ENCODE measurements at regions not wholly inside any gene's neighbourhood (a gene's known extent, or its start where the extent isn't known, plus 50 kb on each side); places are given as distances from the start of the nearest gene placed in this dataset.

DNA sequence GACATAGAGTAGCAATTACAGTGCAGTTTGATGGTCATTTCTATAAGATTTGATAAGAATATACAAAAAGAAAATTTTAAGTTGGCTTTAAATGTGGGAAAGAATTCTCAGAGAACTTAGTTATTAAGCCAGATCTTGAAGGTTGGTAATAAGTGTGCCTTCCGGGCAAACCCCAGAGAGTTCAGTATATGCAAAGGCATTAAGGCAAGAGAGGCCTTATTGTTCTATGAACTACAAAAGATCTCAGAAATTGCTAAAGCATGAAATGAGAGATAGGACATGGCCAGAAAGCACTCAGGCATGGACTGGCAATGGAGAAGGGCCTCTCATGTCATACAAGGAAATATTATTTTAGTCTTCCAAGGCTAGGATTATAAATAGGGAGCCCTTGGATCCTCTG lies 390.2 kb upstream of the C1orf87 start:
- WGBS (ENCODE audit: extremely low coverage, insufficient read length, low lambda C conversion rate): no CpG with 5 or more reads among the region's 1 CpG
- H3K4me3 Mint-ChIP-seq: no peak overlapping the region

More for the DNA sequence above, 390.2 kb upstream of the C1orf87 start:
- H3T11ph ChIP-seq (ENCODE audit: low read length): no peak overlapping the region
- H3K79me1 ChIP-seq (ENCODE audit: insufficient read depth, low read depth, low read length, poor library complexity, severe bottlenecking): no peaks in the 10 kb centered on the region
- H4K20me1 ChIP-seq (ENCODE audit: control insufficient read depth, insufficient read depth, insufficient read length): no peaks in the 10 kb centered on the region
- H4K91ac ChIP-seq (ENCODE audit: insufficient read length, low read depth, low read length): no peak overlapping the region
- no peak overlapping the region for H3K27ac Mint-ChIP-seq
- H3K4me1 ChIP-seq (ENCODE audit: insufficient read depth, low read length): no peaks in the 10 kb centered on the region; the same call in 1 of the 2 replicates
- H3K9ac ChIP-seq (ENCODE audit: extremely low read depth, insufficient read length, low read length): no peak overlapping the region
- no peak overlapping the region for H4K8ac ChIP-seq (replicated peaks; ENCODE audit: insufficient read length, low read depth, low read length)
- DNase-seq: no peak
- H3K18ac ChIP-seq (ENCODE audit: insufficient read length, low read depth, low read length): no peak overlapping the region
- H3K23me2 ChIP-seq (ENCODE audit: insufficient read length, low read depth, low read length, poor library complexity, severe bottlenecking): no peaks in the 10 kb centered on the region
- H2BK120ac ChIP-seq (ENCODE audit: low read depth, low read length, poor library complexity, severe bottlenecking): no peak overlapping the region
- no peak overlapping the region for H3K23ac ChIP-seq (ENCODE audit: insufficient read length, low read depth, low read length)
- H3K27me3 Mint-ChIP-seq (ENCODE audit: low read depth): no peaks in the 10 kb centered on the region
- TF ChIP-seq, protein P1, sequence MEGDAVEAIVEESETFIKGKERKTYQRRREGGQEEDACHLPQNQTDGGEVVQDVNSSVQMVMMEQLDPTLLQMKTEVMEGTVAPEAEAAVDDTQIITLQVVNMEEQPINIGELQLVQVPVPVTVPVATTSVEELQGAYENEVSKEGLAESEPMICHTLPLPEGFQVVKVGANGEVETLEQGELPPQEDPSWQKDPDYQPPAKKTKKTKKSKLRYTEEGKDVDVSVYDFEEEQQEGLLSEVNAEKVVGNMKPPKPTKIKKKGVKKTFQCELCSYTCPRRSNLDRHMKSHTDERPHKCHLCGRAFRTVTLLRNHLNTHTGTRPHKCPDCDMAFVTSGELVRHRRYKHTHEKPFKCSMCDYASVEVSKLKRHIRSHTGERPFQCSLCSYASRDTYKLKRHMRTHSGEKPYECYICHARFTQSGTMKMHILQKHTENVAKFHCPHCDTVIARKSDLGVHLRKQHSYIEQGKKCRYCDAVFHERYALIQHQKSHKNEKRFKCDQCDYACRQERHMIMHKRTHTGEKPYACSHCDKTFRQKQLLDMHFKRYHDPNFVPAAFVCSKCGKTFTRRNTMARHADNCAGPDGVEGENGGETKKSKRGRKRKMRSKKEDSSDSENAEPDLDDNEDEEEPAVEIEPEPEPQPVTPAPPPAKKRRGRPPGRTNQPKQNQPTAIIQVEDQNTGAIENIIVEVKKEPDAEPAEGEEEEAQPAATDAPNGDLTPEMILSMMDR (conservative IDR thresholded peaks at IDR 0.05): no peak
- H3K36me3 Mint-ChIP-seq (ENCODE audit: insufficient read depth in 1 of 3, low read depth in 3 of 3): no peaks in the 10 kb centered on the region
- H3K79me2 ChIP-seq (ENCODE audit: insufficient read depth, low read length): no peaks in the 10 kb centered on the region
- no peaks in the 10 kb centered on the region for H3K9me3 ChIP-seq (ENCODE audit: control insufficient read depth, low read depth, low read length)
- H3K4me1 Mint-ChIP-seq: peaks cover 7 to 8% of the 10 kb centered on the region in 2 experiments; a peak in 2 of 4 replicates
- H3K27me3 ChIP-seq (ENCODE audit: insufficient read depth, low read length): no peaks in the 10 kb centered on the region
- H3K27ac ChIP-seq (ENCODE audit: insufficient read length, low read depth, low read length): no peak overlapping the region
- H2BK15ac ChIP-seq (ENCODE audit: low read depth, low read length): no peak overlapping the region
- no peak overlapping the region for H2BK5ac ChIP-seq (ENCODE audit: insufficient read length, low read length)
- peaks cover 0 to 3% of the 10 kb centered on the region in 2 experiments; a peak in 2 of 5 replicates for H3K9me3 Mint-ChIP-seq
- H2AK5ac ChIP-seq (ENCODE audit: insufficient read length, low read length): no peak overlapping the region
- no peak overlapping the region for H2BK12ac ChIP-seq (ENCODE audit: insufficient read length, low read depth, low read length)
- H3K56ac ChIP-seq (ENCODE audit: insufficient read length, low read depth, low read length): no peak overlapping the region
- H3K14ac ChIP-seq (ENCODE audit: insufficient read depth, low read length): no peak overlapping the region
- no peak overlapping the region for H4K5ac ChIP-seq (ENCODE audit: insufficient read length, low read depth, low read length)
- H2AFZ ChIP-seq (ENCODE audit: low read length): no peak overlapping the region
- H3K4ac ChIP-seq (ENCODE audit: low read depth, low read length): no peak overlapping the region
- H3K4me2 ChIP-seq (ENCODE audit: insufficient read depth, insufficient read length, low read length): no peak overlapping the region
- no peak overlapping the region for H2BK20ac ChIP-seq (ENCODE audit: low read depth, low read length, poor library complexity, severe bottlenecking)
